IPS-15b (cell line): ENCODE measurements at regions not wholly inside any gene's neighbourhood (a gene's known extent, or its start where the extent isn't known, plus 50 kb on each side); places are given as distances from the start of the nearest gene placed in this dataset.

ENCODE experiments used
- H3K27me3 ChIP-seq: one replicate; pipeline ENCODE4 v1.6.1; 2013; ENCODE audit warnings: low read length; ENCODE audit not compliant: control insufficient read depth, insufficient read depth
- H3K36me3 ChIP-seq: one replicate; pipeline ENCODE4 v1.6.1; 2013; ENCODE audit warnings: low read length; ENCODE audit not compliant: control insufficient read depth, insufficient read depth
- H3K4me1 ChIP-seq: one replicate; pipeline ENCODE4 v1.6.1; 2013; ENCODE audit warnings: mild to moderate bottlenecking, low read length; ENCODE audit not compliant: control insufficient read depth, insufficient read depth
- H3K4me3 ChIP-seq: one replicate; pipeline ENCODE4 v1.5.1; 2013; ENCODE audit warnings: low read depth, low read length
- H3K9ac ChIP-seq: one replicate; pipeline ENCODE4 v1.6.1; 2013; ENCODE audit warnings: low read depth, mild to moderate bottlenecking, low read length
- H3K9me3 ChIP-seq: one replicate; pipeline ENCODE4 v1.6.1; 2013; ENCODE audit warnings: mild to moderate bottlenecking, low read length; ENCODE audit not compliant: control insufficient read depth, insufficient read depth

DNA sequence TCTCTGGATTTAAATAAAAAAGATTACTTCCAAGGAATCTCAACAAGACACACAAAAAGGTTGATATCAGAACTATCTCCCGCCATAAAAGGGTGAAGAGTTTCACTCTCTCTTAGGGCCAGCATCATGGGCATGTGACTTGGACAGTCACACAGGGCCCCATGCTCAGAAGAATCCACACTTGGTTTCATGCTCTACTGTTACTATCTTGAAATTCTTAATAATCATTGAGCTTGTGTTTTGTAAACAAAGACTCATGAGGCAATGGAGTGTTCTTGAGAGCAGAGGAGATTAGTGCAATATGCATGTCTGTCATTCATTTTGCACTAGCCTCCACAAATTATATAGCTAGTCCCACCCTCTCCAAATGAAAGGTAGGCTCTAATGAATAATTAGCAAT is 58.4 kb downstream of the HMHB1 start:
- no peak overlapping the region for H3K9ac ChIP-seq
- no peaks in the 10 kb centered on the region for H3K36me3 ChIP-seq
- H3K4me3 ChIP-seq, result no peak overlapping the region
- H3K27me3 ChIP-seq, result no peaks in the 10 kb centered on the region
- peaks cover 14% of the 10 kb centered on the region for H3K4me1 ChIP-seq
- H3K9me3 ChIP-seq, result no peaks in the 10 kb centered on the region

DNA sequence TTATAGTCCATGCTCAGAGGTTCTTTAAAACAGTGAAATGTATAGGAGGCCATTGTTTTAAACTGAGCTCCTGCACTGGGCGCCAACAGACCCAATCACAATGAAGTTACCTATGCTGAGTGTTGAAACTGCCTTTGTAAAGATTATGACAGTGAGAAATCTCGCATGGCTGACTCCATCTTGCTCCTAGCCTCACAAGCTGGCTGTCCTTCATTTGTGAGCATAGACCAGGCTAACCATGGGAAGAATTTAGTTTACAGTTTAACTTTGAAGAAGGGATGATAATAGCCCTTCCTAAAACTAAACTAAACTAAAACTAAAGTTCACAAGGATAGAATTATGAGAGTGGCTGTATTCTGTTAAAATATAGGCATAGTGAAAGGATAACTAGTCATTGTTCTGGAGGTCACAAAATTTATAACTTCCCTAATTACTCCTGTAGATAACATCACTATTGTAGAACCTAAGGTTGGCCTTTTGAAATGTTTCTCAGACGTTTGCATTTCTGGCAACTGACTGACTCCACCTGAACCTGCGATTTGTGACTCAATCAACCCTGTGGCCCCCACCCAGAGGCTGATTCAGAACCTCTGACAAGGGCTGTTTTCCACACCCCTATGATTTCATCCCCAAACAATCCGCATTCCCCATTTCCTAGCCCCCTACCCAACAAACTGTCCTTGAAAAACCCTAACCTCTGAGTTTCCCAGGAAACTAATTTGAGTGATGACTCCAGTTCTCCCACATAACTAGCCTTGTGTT is 59.1 kb downstream of the HMHB1 start:
- Histone ChIP-seq H3K27me3 (no peaks in the 10 kb centered on the region), H3K9ac (no peak overlapping the region), H3K4me1 (peaks cover 14% of the 10 kb centered on the region), H3K36me3 (no peaks in the 10 kb centered on the region), H3K4me3 (peak overlapping the region; percentile 16), H3K9me3 (no peaks in the 10 kb centered on the region)

DNA sequence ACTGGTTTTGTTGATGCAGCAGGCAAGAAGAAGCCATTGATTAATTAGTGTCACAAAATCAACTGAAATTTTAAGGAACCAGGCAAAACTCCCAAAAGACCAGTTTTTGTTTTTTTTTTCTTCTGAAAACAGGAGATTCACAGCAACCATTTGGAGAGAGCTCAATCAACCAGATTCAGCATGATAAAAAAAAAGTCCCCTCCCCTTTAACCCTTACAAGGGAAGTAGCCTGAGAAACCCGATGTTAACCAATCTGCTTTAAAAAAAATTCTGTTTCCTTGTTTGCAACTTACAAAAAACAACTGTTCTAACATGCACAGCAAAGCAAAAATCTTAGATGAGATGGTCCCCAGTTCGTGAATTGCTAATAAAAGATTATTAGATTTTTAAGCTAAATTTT is 59.7 kb downstream of the HMHB1 start:
- H3K9ac ChIP-seq, result no peak overlapping the region
- H3K4me1 ChIP-seq, result peaks cover 14% of the 10 kb centered on the region
- peak overlapping the region; percentile 16 for H3K4me3 ChIP-seq
- no peaks in the 10 kb centered on the region for H3K36me3 ChIP-seq
- H3K27me3 ChIP-seq, result no peaks in the 10 kb centered on the region
- H3K9me3 ChIP-seq, result no peaks in the 10 kb centered on the region

DNA sequence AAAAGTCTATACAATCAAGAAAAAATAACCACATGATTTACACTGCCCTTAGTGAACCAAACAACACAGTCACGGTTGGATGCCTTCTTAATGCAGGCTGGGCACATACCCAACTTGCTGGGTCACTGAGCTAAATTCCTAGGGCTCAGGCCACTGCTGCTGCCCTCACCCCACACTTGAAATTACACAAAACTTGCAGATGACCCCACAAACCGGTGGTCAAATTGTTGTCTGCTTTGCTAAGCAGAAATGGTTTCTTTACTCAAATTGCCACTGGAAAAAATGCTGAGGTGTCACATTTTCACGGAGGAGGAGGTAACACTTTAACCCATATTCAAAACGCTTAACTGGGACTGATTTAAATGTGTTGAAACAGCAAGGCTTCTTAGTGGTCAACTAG is 62.4 kb downstream of the HMHB1 start:
- no peaks in the 10 kb centered on the region for H3K9me3 ChIP-seq
- no peak overlapping the region for H3K4me3 ChIP-seq
- H3K9ac ChIP-seq, result no peak overlapping the region
- no peaks in the 10 kb centered on the region for H3K27me3 ChIP-seq
- no peaks in the 10 kb centered on the region for H3K36me3 ChIP-seq
- H3K4me1 ChIP-seq, result peaks cover 14% of the 10 kb centered on the region

DNA sequence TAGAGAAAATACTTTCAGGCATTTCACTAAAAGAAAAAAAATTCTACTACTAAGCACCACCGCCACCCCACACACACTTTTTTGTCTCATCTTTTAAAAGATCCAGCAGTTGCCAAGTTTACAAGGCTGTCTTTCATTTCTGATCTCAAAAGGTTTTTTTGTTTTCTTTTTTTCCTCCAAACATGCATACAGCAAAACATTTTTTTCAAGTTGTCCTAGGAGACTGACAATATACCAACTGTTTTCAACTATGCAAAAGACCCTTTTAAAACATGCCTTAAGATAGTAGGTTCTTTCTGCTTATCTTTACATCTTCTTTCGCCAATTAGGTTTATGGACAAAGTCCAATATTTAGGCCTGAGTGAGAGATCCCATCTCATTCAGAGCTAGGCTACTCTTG is 65.2 kb downstream of the HMHB1 start:
- no peaks in the 10 kb centered on the region for H3K36me3 ChIP-seq
- no peak overlapping the region for H3K9ac ChIP-seq
- H3K4me3 ChIP-seq, result no peak overlapping the region
- H3K27me3 ChIP-seq, result no peaks in the 10 kb centered on the region
- H3K4me1 ChIP-seq, result peaks cover 3% of the 10 kb centered on the region
- H3K9me3 ChIP-seq, result no peaks in the 10 kb centered on the region

DNA sequence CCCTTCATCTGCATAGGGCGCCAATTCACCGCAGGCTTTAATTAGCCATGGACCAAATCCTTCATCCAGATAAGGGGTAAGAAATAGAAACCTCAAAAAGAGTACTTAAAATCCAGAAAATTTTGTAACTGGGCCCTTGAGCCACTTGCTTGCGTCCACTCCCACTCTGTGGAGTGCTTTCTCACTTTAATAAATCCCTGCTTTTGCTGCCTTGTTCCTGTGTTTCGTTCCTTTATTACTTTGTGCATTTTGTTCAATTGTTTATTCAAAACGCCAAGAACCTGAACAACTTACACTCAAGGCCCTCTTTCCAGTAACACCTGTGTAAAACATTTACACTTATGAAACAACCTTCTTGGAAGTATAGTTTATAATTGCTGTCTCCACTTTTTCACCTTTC is 66.5 kb downstream of the HMHB1 start:
- no peaks in the 10 kb centered on the region for H3K27me3 ChIP-seq
- no peaks in the 10 kb centered on the region for H3K36me3 ChIP-seq
- no peaks in the 10 kb centered on the region for H3K4me1 ChIP-seq
- no peaks in the 10 kb centered on the region for H3K9me3 ChIP-seq
- no peak overlapping the region for H3K4me3 ChIP-seq
- H3K9ac ChIP-seq, result no peak overlapping the region

DNA sequence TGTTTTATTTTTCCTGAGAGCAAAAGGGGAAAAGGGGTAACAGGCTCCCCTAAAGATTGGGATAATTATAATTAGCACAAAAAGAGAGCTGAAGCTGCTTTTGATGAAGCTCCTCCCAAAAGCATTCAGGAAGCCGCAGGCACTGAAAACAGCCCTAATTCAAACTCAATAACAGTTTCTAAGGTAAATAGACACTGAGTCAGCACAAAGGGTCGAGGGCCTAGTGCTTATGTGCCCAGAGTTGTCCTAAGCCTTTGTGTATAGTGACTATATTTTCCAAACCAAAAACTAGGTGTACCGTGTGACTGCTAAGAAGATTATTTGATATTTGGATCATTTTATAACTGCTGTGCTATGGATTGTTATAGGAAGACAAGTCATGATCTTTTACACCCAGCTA is 67.7 kb downstream of the HMHB1 start:
- Histone ChIP-seq H3K9me3 (no peaks in the 10 kb centered on the region), H3K4me3 (no peak overlapping the region), H3K4me1 (no peaks in the 10 kb centered on the region), H3K9ac (no peak overlapping the region), H3K27me3 (no peaks in the 10 kb centered on the region), H3K36me3 (no peaks in the 10 kb centered on the region)

DNA sequence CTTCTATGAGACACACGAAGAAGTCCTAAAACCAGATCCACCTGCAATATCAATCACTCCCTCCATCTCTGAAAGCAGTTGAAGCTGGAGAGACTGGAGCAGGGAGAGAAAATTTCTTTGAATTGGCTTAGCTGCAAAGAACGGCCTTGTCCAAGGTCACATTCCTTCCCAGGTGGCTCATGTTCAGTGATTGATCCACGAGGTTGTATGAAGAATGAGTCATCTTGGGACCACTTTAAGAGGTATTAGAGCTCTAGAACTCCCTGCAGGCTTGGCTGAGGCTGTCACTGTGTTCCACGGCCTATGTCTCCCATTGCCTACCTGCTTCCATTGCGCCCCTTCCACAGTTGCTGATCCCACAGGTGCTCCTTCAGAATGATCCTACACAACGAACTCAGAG is 68.2 kb downstream of the HMHB1 start:
- Histone ChIP-seq H3K4me1 (no peaks in the 10 kb centered on the region), H3K9me3 (no peaks in the 10 kb centered on the region), H3K4me3 (no peak overlapping the region), H3K36me3 (no peaks in the 10 kb centered on the region), H3K27me3 (no peaks in the 10 kb centered on the region), H3K9ac (no peak overlapping the region)

DNA sequence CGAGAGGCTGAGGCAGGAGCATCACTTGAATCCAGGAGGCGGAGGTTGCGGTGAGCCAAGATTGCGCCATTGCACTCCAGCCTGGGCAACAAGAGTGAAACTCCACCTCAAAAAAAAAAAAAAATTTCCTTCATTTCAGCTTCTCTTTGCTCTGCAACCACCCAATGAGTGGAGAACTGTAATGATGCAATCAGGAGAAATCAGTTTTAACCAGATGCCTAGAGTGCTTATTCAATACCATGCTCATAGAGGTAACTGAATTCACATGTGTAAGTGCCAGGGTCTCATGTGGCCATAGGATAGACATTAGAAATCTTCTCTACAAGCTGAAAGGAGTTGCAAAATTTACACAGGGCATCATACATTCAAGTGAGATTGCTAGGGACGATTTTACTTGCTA is 70.6 kb downstream of the HMHB1 start:
- Histone ChIP-seq H3K4me3 (no peak overlapping the region), H3K9me3 (no peaks in the 10 kb centered on the region), H3K9ac (no peak overlapping the region), H3K27me3 (no peaks in the 10 kb centered on the region), H3K4me1 (no peaks in the 10 kb centered on the region), H3K36me3 (no peaks in the 10 kb centered on the region)

DNA sequence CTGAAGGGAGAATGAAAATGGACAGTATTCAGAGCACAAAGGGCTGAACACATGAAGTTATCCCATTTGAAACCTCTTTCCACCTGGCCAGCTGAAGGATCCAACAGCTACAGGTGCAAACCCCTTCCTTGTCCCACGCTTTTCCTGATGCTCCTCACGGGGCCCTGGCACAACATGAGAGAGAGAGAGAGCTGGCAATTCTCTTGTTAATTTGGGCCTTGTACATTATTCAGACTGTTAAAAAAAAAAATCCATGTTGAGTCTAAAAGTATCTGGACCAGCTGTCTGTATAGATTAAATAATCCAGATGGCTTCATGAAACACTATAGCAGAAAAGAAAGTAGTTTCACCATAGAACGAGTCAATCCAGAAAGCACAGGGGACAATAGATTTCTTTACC is 74.1 kb downstream of the HMHB1 start:
- H3K27me3 ChIP-seq, result no peaks in the 10 kb centered on the region
- H3K9me3 ChIP-seq, result no peaks in the 10 kb centered on the region
- H3K4me1 ChIP-seq, result no peaks in the 10 kb centered on the region
- no peak overlapping the region for H3K4me3 ChIP-seq
- H3K9ac ChIP-seq, result no peak overlapping the region
- no peaks in the 10 kb centered on the region for H3K36me3 ChIP-seq

DNA sequence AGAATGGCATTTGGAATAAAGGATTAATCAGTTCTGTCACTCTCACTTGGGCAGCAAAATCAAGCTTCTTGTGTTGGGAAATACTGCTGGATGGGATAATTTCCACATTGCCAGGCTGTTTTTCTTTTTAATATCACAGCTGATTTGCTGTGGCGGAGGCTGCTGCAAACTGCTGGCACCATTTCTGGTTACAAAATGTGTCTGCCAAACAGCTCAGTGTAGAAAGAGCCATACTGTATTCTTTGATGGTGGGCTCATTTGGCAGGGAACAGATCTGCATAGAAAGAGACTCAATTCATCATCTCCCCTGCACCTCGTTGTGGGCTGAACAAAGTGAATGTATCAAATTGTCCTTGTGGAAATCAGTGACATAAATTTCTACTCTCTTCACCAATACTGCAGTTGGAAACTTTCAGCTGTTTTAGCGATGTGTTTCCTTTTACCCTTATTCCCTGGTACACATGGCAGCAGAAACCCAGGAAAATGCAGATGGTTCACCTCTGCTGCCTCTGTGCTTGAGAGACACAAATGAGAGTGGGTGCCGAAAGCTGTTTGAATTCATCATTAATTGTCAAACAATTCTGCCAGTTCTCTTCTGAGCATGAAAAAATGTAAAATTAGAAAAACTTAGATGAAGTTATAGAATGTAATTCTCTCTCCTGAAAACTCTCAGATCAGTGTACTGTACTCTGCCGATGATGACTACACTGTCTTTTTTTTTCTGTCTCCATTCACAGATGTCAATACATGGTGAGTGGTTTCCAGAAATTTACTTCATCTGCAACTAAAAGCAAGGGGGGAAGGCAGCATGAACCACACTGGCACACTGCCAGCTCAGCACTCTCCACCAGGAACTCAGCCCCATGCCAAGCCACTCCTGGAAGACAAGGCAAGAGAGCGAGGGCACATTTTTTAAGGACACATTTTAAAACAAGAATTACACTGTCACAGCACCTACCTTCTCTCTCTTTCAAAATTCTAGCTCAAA is 75.0 kb downstream of the HMHB1 start:
- Histone ChIP-seq H3K4me1 (no peaks in the 10 kb centered on the region), H3K9ac (no peak overlapping the region), H3K36me3 (no peaks in the 10 kb centered on the region), H3K9me3 (no peaks in the 10 kb centered on the region), H3K27me3 (no peaks in the 10 kb centered on the region), H3K4me3 (no peak overlapping the region)
